Endothelial cell of umbilical vein (primary cell): ENCODE measurements at regions not wholly inside any gene's neighbourhood (a gene's known extent, or its start where the extent isn't known, plus 50 kb on each side); places are given as distances from the start of the nearest gene placed in this dataset.

ENCODE experiments used
- BruUV-seq: library from RNA; stranded (reverse); fragments of 400-500 nt; replicated peaks from 2 replicates; lab custom pipeline; 2021; lab: Mats Ljungman, UMichigan
- CTCF ChIA-PET: fragments of 300-600, 350-600 bp; sonication (Branson Sonifier 250); formaldehyde crosslinking; loops from one replicate; lab custom pipeline; 2021; ENCODE audit warnings: antibody characterized with exemption, inconsistent platforms; lab: Charles Lee
- POLR2A ChIA-PET: fragments of 300-600, 350-600 bp; sonication (Branson Sonifier 250); formaldehyde crosslinking; loops from one replicate; lab custom pipeline; 2021; ENCODE audit warnings: antibody characterized with exemption, inconsistent platforms; lab: Charles Lee
- DNase-seq: peaks from one replicate; pipeline ENCODE4 v3.0.0-alpha.2; 2011; ENCODE audit warnings: low read depth, low spot score
- FAIRE-seq: peaks from 2 replicates; lab custom pipeline; 2011; peaks lifted over from hg19 to GRCh38; lab: Jason Lieb, UNC
- H2AFZ ChIP-seq: 2 replicates; pipeline ENCODE4 v1.6.0; 2012; ENCODE audit warnings: low read depth, low read length, control low read depth, inconsistent platforms
- H3K27ac ChIP-seq: 2 replicates; pipeline ENCODE4 v1.5.1; 2011; ENCODE audit warnings: low read depth, mild to moderate bottlenecking, control low read depth, low read length, moderate library complexity; ENCODE audit not compliant: insufficient read depth
- H3K27me3 ChIP-seq, 2 experiments: 2 replicates each; pipeline versions ENCODE4 v1.6.0 to v1.6.1; 2011; ENCODE audit warnings: low read length in 2 of 2, mixed read lengths in 1 of 2; ENCODE audit not compliant: control insufficient read depth in 2 of 2, insufficient read depth in 2 of 2
- H3K36me3 ChIP-seq, 2 experiments: 2 replicates in 1 of 2; 3 replicates in 1 of 2; pipeline ENCODE4 v1.5.1; 2011; ENCODE audit warnings: low read length in 2 of 2, mild to moderate bottlenecking in 1 of 2, moderate library complexity in 1 of 2; ENCODE audit not compliant: control insufficient read depth in 2 of 2, insufficient read depth in 2 of 2; ENCODE audit errors: extremely low read depth in 1 of 2
- H3K4me1 ChIP-seq: 3 replicates; pipeline ENCODE4 v1.5.1; 2011; ENCODE audit warnings: mild to moderate bottlenecking, low read length; ENCODE audit not compliant: control insufficient read depth, insufficient read depth; ENCODE audit errors: extremely low read depth
- H3K4me2 ChIP-seq: 2 replicates; pipeline ENCODE4 v1.6.1; 2011; ENCODE audit warnings: low read length, control low read depth, mixed read lengths; ENCODE audit not compliant: insufficient read depth
- H3K4me3 ChIP-seq, 3 experiments: fragments of 200-600 bp in 1 of 3; sonication (generic), shearing (Covaris generic) in 1 of 3; replicated peaks in 1 of 3; 2 replicates each; pipeline ENCODE4 v1.5.1; 2011 to 2016; ENCODE audit warnings: control low read depth in 3 of 3, low read length in 3 of 3, mild to moderate bottlenecking in 2 of 3, inconsistent platforms in 1 of 3, low read depth in 1 of 3, moderate library complexity in 1 of 3; ENCODE audit not compliant: insufficient read depth in 1 of 3
- H3K79me2 ChIP-seq: 2 replicates; pipeline ENCODE4 v1.6.0; 2012; ENCODE audit warnings: low read length, inconsistent platforms; ENCODE audit not compliant: control insufficient read depth, insufficient read depth
- H3K9ac ChIP-seq: replicated peaks from 2 replicates; pipeline ENCODE3; 2011; ENCODE audit warnings: low read length, control low read depth; ENCODE audit not compliant: insufficient read depth; ENCODE audit errors: extremely low read depth
- H3K9me1 ChIP-seq: replicated peaks from 3 replicates; pipeline ENCODE4 v1.6.0; 2011; ENCODE audit warnings: mild to moderate bottlenecking, low read length; ENCODE audit not compliant: control insufficient read depth, insufficient read depth; ENCODE audit errors: extremely low read depth
- H3K9me3 ChIP-seq: replicated peaks from 2 replicates; pipeline ENCODE4 v1.5.1; 2012; ENCODE audit warnings: low read length, inconsistent platforms; ENCODE audit not compliant: control insufficient read depth, insufficient read depth
- H4K20me1 ChIP-seq: replicated peaks from 2 replicates; pipeline ENCODE3; 2011; ENCODE audit warnings: mild to moderate bottlenecking, low read length; ENCODE audit not compliant: control insufficient read depth, insufficient read depth; ENCODE audit errors: extremely low read depth
- EZH2 ChIP-seq: IDR thresholded peaks from 2 replicates; pipeline ENCODE4 v1.6.1; 2012; ENCODE audit warnings: borderline replicate concordance, low read depth, mild to moderate bottlenecking, moderate library complexity, low read length, inconsistent platforms; ENCODE audit not compliant: severe bottlenecking
- FOS ChIP-seq: IDR thresholded peaks from 2 replicates; pipeline ENCODE4 v1.6.1; 2011; ENCODE audit warnings: mild to moderate bottlenecking, low read length, moderate library complexity, borderline replicate concordance; ENCODE audit not compliant: insufficient read depth
- GATA2 ChIP-seq: IDR thresholded peaks from 2 replicates; pipeline ENCODE4 v1.7.0; 2011; ENCODE audit warnings: low read depth, mild to moderate bottlenecking, moderate library complexity, mixed read lengths, low read length; ENCODE audit not compliant: insufficient read length, insufficient read depth
- MAX ChIP-seq: IDR thresholded peaks from 2 replicates; pipeline ENCODE4 v1.6.1; 2011; ENCODE audit not compliant: insufficient read depth, insufficient read length
- MYC ChIP-seq: IDR thresholded peaks from one replicate; pipeline ENCODE4 v1.6.1; 2011; ENCODE audit warnings: mild to moderate bottlenecking, low read depth, low read length
- POLR2AphosphoS5 ChIP-seq: IDR thresholded peaks from 2 replicates; pipeline ENCODE4 v1.6.1; 2012; ENCODE audit warnings: low read depth, mild to moderate bottlenecking, control low read depth, low read length, moderate library complexity; ENCODE audit not compliant: insufficient read depth
- dilution Hi-C: fragments of 300-500 bp; cut with MboI; formaldehyde crosslinking; loops from one replicate; pipeline ENCODE4 v1.15.0; 2019; ENCODE audit warnings: low sequenced_read_pairs; ENCODE audit not compliant: extremely low pct_ligation_motif_present
- intact Hi-C: fragments of 100-400 bp; cut with micrococcal nuclease; formaldehyde crosslinking; loops from one replicate; pipeline ENCODE4 v1.10.0; 2022

- BruUV-seq: no TSS peak
- no peaks in the 10 kb centered on the region for H3K79me2 ChIP-seq
- no peak overlapping the region for H3K4me2 ChIP-seq
- POLR2A ChIA-PET: no interaction called here
- no peaks in the 10 kb centered on the region for H3K36me3 ChIP-seq
- CTCF ChIA-PET: no interaction called here
- H3K9me1 ChIP-seq: no peaks in the 10 kb centered on the region
- intact Hi-C loops (no loop called here), dilution Hi-C loops (no loop called here)
- H2AFZ ChIP-seq: no peak overlapping the region
- H3K9ac ChIP-seq: no peak overlapping the region
- no peak overlapping the region for H3K4me3 ChIP-seq
- no peaks in the 10 kb centered on the region for H3K27me3 ChIP-seq
- no peak overlapping the region for H3K27ac ChIP-seq
- no peaks in the 10 kb centered on the region for H3K9me3 ChIP-seq
- no peaks in the 10 kb centered on the region for H3K4me1 ChIP-seq
- no peaks in the 10 kb centered on the region for H4K20me1 ChIP-seq
- no peak for TF ChIP-seq POLR2AphosphoS5
- no peak for TF ChIP-seq FOS
- no peak for TF ChIP-seq EZH2
- TF ChIP-seq MYC: no peak
- no peak for TF ChIP-seq MAX
- no peak for TF ChIP-seq GATA2
- FAIRE-seq: no peak
- DNase-seq: no peak
Measured at GRCh38 chr2:75389271-75389670, 171.5 kb downstream of the EVA1A start.

DNA sequence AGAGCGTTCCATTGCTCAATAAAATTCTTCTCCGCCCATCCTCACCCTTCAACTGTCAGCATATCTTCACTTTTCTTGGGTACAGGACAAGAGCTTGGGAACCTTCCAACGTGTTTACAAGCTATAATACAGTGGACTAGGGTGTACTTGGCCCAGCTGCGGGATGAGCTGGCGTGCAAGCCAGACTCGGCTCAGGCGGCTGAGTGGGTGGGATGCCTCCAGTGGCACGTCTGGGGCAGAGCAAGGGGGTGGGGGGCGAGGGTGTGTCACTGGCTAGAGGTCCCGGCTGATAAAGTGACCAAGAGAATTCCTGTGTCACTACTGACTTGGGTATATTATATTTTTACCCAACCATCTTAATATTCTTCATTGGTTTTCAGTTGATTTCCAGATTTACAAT, 179.7 kb downstream of the EVA1A start:
- FAIRE-seq (no peak), DNase-seq (no peak)
- Histone ChIP-seq H4K20me1 (no peaks in the 10 kb centered on the region), H3K79me2 (no peaks in the 10 kb centered on the region), H3K4me3 (no peak overlapping the region), H3K27ac (no peak overlapping the region), H3K9me3 (no peaks in the 10 kb centered on the region), H3K9ac (no peak overlapping the region), H3K4me2 (no peak overlapping the region), H3K36me3 (no peaks in the 10 kb centered on the region), H3K27me3 (no peaks in the 10 kb centered on the region), H2AFZ (no peak overlapping the region), H3K9me1 (no peaks in the 10 kb centered on the region), H3K4me1 (no peaks in the 10 kb centered on the region)
- TF ChIP-seq POLR2AphosphoS5 (no peak), MYC (no peak), GATA2 (no peak)
- intact Hi-C loops: no loop called here
- POLR2A ChIA-PET: no interaction called here
- no TSS peak for BruUV-seq
- dilution Hi-C loops: no loop called here
- CTCF ChIA-PET: no interaction called here
